ACHN (cell line): ENCODE measurements at regions not wholly inside any gene's neighbourhood (a gene's known extent, or its start where the extent isn't known, plus 50 kb on each side); places are given as distances from the start of the nearest gene placed in this dataset.
A peak's percentile ranks its signal among the peaks of the same experiment; 100 is the strongest.
"Not testable (repeated sequence)": the region's sequence is repeated elsewhere in the genome, so short reads cannot be mapped to it uniquely, and the experiment has no call there.

Source experiments
- DNase-seq: peaks from one replicate; pipeline ENCODE4 v3.0.0-alpha.2; 2015
- in situ Hi-C: cut with HindIII; loops from 2 replicates; pipeline ENCODE4 v1.10.0; 2017; ENCODE audit warnings: low sequenced_read_pairs, low pct_ligation_motif_present, low pct_unique_long_range_greater_than_20kb

GRCh38 chr2:205869439-205869838 is 187.1 kb downstream of the NRP2 start:
- in situ Hi-C loops: no loop called here
- no peak for DNase-seq

- peak; percentile 75 for DNase-seq
- in situ Hi-C loops: no loop called here
These were observed 186.6 kb downstream of the NRP2 start for GRCh38 chr2:205868773-205869333.

- in situ Hi-C loops: no loop called here
- no peak for DNase-seq
These were observed 185.8 kb downstream of the NRP2 start for GRCh38 chr2:205868053-205868452.

- DNase-seq: no peak
- in situ Hi-C loops: no loop called here
These were observed 185.1 kb downstream of the NRP2 start for GRCh38 chr2:205867371-205867770.

- in situ Hi-C loops: no loop called here
- peak; percentile 61 for DNase-seq
These were observed 183.7 kb downstream of the NRP2 start for GRCh38 chr2:205865905-205866441.

- DNase-seq: no peak
- in situ Hi-C loops: no loop called here
These were observed 182.8 kb downstream of the NRP2 start for GRCh38 chr2:205865056-205865455.

GRCh38 chr2:205864491-205864890 is 182.2 kb downstream of the NRP2 start:
- DNase-seq: no peak

DNA sequence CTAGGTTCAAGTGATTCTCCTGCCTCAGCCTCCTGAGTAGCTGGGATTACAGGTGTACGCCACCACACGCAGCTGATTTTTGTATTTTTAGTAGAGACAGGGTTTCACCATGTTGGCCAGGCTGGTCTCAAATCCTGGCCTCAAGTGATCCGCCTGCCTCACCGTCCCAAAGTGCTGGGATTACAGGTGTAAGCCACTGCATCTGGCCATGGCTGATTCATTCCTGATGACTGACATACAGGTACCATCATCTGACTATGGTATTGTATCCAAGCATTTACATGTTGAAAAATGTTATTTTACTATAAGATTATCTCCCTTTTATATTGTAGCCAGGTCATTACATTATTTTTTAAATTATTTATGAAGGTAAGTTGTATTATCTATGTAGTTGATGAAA is 180.5 kb downstream of the NRP2 start:
- DNase-seq, in situ Hi-C loops: not testable (repeated sequence)

More at GRCh38 chr2:205864491-205864890, 182.2 kb downstream of the NRP2 start:
- in situ Hi-C loops: no loop called here

DNA sequence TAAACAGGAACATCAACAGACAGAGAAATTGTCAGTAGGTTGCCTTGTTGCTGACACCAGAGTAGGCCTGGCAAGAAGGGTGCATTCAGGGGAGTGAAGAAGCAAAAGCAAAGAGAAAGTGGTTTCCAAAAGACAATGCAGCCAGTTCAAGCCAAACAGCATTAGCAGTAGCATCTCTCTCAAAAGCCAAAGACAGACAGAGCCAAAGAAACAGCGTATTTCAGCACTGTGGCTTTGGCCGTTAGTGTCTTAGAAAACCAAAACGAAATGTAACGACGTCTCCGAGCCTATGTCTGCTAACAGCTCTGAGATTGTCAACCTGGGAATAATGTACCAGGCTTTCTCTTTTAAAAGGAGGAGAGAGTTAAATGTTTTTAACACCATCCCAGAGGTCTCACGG is 178.6 kb downstream of the NRP2 start:
- in situ Hi-C loops: no loop called here

DNA sequence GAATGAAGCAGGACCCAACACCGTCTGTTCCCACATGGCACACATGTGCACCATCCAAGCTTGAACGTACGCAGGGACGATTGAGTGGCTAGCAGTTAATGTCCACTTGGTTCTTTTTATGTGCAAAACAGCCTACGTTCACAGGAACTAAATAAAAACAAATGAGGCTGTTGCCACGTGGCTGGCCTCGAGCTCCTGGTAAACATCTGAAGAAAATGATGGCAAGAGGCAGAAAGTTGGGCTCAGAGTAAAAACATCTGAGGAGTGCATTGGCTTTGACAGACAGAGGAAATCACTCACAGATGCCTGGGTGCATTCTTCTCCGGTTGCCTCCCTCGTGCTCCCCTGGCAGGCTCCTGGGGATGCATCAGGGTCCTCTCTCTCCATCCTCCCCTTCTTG is 177.9 kb downstream of the NRP2 start:
- in situ Hi-C loops: no loop called here
- DNase-seq: no peak

More for the DNA sequence above, 178.6 kb downstream of the NRP2 start:
- no peak for DNase-seq

GRCh38 chr2:205858881-205859441 is 176.7 kb downstream of the NRP2 start:
- no peak for DNase-seq
- in situ Hi-C loops: no loop called here

- DNase-seq: no peak
- in situ Hi-C loops: no loop called here
These were observed 176.0 kb downstream of the NRP2 start for GRCh38 chr2:205858275-205858674.

DNA sequence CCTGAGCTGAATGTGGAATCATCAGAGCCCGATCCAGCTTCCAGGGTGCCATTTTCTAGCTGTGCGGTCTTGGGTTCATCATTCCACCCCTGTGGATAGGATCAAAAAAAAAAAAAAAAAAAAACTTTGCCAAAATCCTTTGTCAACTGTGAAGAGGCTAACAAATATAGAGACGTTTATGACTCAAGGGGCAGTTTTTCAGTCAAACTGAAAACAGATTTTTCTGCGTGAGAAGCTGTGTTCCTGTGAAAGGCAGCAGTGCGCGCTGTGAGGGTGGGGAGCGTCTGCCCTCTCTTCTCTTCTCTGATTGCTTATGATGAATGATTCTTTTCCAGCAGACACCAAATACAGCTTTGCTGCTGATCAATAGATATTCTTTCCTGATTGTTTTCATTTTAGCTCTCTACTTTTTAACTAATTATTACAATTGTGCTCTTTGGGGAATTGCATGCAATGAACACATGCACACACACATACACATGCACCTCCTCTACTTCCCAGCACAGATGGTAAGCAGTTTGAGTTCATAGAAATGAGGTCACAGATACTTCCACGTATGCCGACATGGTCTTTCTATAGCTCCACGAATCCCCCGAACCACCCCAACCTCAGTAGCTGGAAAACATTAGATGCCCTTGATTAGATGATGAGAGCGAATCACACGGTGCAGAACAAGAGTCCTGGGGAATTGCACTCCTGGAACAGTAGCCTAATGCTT is 175.4 kb downstream of the NRP2 start:
- in situ Hi-C loops: no loop called here
- DNase-seq: no peak

DNA sequence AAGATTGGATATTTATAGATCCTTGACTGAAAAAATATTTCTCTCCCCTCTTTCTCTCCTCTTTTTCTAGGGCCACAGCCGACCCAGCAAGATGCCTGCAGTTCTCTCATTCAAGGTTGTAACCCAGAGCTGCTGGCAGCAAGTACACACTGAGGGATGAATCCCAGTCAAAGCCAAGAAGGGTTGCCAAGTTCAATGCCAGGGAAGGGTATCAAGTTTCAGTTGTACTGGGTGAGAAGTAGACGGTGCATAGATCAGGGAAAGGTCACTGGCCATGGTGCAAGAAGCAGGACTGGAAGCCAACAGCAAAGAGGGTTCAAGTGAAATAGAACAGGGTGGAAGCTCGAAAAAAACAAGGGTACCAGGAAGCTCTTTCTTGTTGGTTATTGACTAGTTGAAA is 170.2 kb downstream of the NRP2 start:
- no peak for DNase-seq
- in situ Hi-C loops: no loop called here

DNA sequence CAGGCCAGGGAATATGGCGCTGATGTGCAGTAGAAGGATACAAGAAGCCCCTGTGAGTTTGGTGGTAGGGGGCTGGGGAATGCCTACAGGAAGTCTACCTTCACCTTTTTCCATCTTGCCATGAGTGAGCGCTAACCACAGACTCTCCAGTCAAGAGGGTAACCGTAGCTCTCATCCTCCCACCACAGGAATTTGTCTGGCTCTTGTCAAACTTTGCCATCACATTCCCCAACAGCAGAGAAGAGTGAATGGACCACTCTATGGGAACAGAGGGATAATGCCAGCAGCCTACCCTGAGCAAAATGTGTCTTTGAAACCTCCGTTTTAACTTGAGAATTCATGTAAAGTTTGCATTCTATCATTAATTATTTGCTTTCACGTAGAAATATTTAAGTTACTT is 168.3 kb downstream of the NRP2 start:
- DNase-seq: no peak
- in situ Hi-C loops: no loop called here

- no peak for DNase-seq
- in situ Hi-C loops: no loop called here
These were observed 167.8 kb downstream of the NRP2 start for GRCh38 chr2:205850132-205850531.

GRCh38 chr2:205849136-205849535 is 166.8 kb downstream of the NRP2 start:
- in situ Hi-C loops: no loop called here
- DNase-seq: no peak

GRCh38 chr2:205848601-205849000 is 166.3 kb downstream of the NRP2 start:
- in situ Hi-C loops: no loop called here
- DNase-seq: no peak
